IMR-90 (cell line): ENCODE measurements at regions not wholly inside any gene's neighbourhood (a gene's known extent, or its start where the extent isn't known, plus 50 kb on each side); places are given as distances from the start of the nearest gene placed in this dataset.

Source experiments
- ATAC-seq: fragments of 200-7000 bp; cut with Tn5 transposase; 2 replicates; pipeline ENCODE4 v1.9.1; 2020; ENCODE audit warnings: low read depth, mild to moderate bottlenecking, moderate library complexity
- BruUV-seq: library from RNA; stranded (reverse); fragments of 400-500 nt; replicated peaks from 2 replicates; lab custom pipeline; 2021; lab: Mats Ljungman, UMichigan
- CTCF ChIA-PET: fragments of 300-600 bp; formaldehyde crosslinking; extraction: SDS; loops from one replicate; lab custom pipeline; 2021; ENCODE audit warnings: antibody characterized with exemption; lab: Yijun Ruan, JAX
- POLR2A ChIA-PET: fragments of 300-600 bp; sonication (Branson Sonifier 250); formaldehyde crosslinking; loops from one replicate; lab custom pipeline; 2022; ENCODE audit warnings: antibody characterized with exemption; ENCODE audit not compliant: unreplicated experiment; lab: Charles Lee
- DNase-seq: peaks from one replicate; pipeline ENCODE4 v3.0.0; 2013
- H2AFZ ChIP-seq: replicated peaks from 2 replicates; pipeline ENCODE3; 2013; ENCODE audit warnings: low read length, mild to moderate bottlenecking; ENCODE audit not compliant: poor library complexity
- H2AK5ac ChIP-seq: 2 replicates; pipeline ENCODE4 v1.6.1; 2013; ENCODE audit warnings: low read depth, low read length, inconsistent platforms
- H2AK9ac ChIP-seq: replicated peaks from 2 replicates; pipeline ENCODE3; 2013; ENCODE audit warnings: mild to moderate bottlenecking, low read depth, low read length, moderate library complexity; ENCODE audit not compliant: poor library complexity
- H2BK120ac ChIP-seq: 2 replicates; pipeline ENCODE4 v1.6.1; 2013; ENCODE audit warnings: low read depth, low read length, inconsistent platforms
- H2BK15ac ChIP-seq: 3 replicates; pipeline ENCODE4 v1.6.1; 2013; ENCODE audit warnings: low read depth, low read length, inconsistent platforms
- H2BK20ac ChIP-seq: 2 replicates; pipeline ENCODE4 v1.6.1; 2013; ENCODE audit warnings: low read depth, mild to moderate bottlenecking, inconsistent platforms, low read length, moderate library complexity
- H2BK5ac ChIP-seq: 2 replicates; pipeline ENCODE4 v1.6.1; 2013; ENCODE audit warnings: mild to moderate bottlenecking, low read depth, low read length, inconsistent platforms; ENCODE audit not compliant: poor library complexity, severe bottlenecking
- H3K14ac ChIP-seq: replicated peaks from 2 replicates; pipeline ENCODE4 v1.6.1; 2013; ENCODE audit warnings: low read depth, low read length, inconsistent platforms
- H3K18ac ChIP-seq: 2 replicates; pipeline ENCODE4 v1.6.1; 2013; ENCODE audit warnings: low read depth, low read length, control low read depth
- H3K23ac ChIP-seq: 2 replicates; pipeline ENCODE4 v1.6.1; 2013; ENCODE audit warnings: low read depth, low read length, inconsistent platforms
- H3K27ac ChIP-seq: 2 replicates; pipeline ENCODE4 v1.5.1; 2013; ENCODE audit warnings: mild to moderate bottlenecking, control low read depth, low read length; ENCODE audit not compliant: insufficient read depth
- H3K27me3 ChIP-seq: 2 replicates; pipeline ENCODE4 v1.6.1; 2013; ENCODE audit warnings: low read length; ENCODE audit not compliant: control insufficient read depth, insufficient read depth
- H3K36me3 ChIP-seq: 2 replicates; pipeline ENCODE4 v1.6.1; 2013; ENCODE audit warnings: low read length, mixed read lengths; ENCODE audit not compliant: control insufficient read depth, insufficient read depth
- H3K4ac ChIP-seq: 2 replicates; pipeline ENCODE4 v1.6.1; 2013; ENCODE audit warnings: low read depth, low read length, inconsistent platforms
- H3K4me1 ChIP-seq: 2 replicates; pipeline ENCODE4 v1.6.1; 2013; ENCODE audit warnings: low read length, mixed read lengths; ENCODE audit not compliant: control insufficient read depth, insufficient read depth
- H3K4me2 ChIP-seq: 2 replicates; pipeline ENCODE4 v1.6.1; 2013; ENCODE audit warnings: low read depth, mild to moderate bottlenecking, control low read depth, low read length, moderate library complexity
- H3K4me3 ChIP-seq: 2 replicates; pipeline ENCODE4 v1.5.1; 2013; ENCODE audit warnings: low read depth, mild to moderate bottlenecking, control low read depth, low read length, moderate library complexity; ENCODE audit not compliant: insufficient read depth
- H3K56ac ChIP-seq: 2 replicates; pipeline ENCODE4 v1.6.1; 2013; ENCODE audit warnings: low read length, inconsistent platforms; ENCODE audit not compliant: insufficient read depth; ENCODE audit errors: extremely low read depth
- H3K79me1 ChIP-seq, 2 experiments: 2 replicates each; pipeline ENCODE4 v1.6.1; 2013; ENCODE audit warnings: low read length in 2 of 2, inconsistent platforms in 1 of 2, low read depth in 1 of 2
- H3K9ac ChIP-seq: 2 replicates; pipeline ENCODE4 v1.6.1; 2013; ENCODE audit warnings: low read depth, low read length, control low read depth
- H3K9me1 ChIP-seq: 2 replicates; pipeline ENCODE4 v1.6.1; 2013; ENCODE audit warnings: low read length, inconsistent platforms; ENCODE audit not compliant: insufficient read depth
- H3K9me3 ChIP-seq: 2 replicates; pipeline ENCODE4 v1.6.1; 2013; ENCODE audit warnings: low read length; ENCODE audit not compliant: control insufficient read depth, insufficient read depth
- H4K20me1 ChIP-seq: 2 replicates; pipeline ENCODE4 v1.6.1; 2013; ENCODE audit warnings: low read length, inconsistent platforms; ENCODE audit not compliant: insufficient read depth
- H4K5ac ChIP-seq: 2 replicates; pipeline ENCODE4 v1.6.1; 2013; ENCODE audit warnings: mild to moderate bottlenecking, low read depth, low read length, control low read depth
- H4K8ac ChIP-seq, 2 experiments: 2 replicates each; pipeline ENCODE4 v1.6.1; 2013; ENCODE audit warnings: low read depth in 2 of 2, low read length in 2 of 2, control low read depth in 1 of 2, inconsistent platforms in 1 of 2
- H4K91ac ChIP-seq: 2 replicates; pipeline ENCODE4 v1.6.1; 2013; ENCODE audit warnings: low read depth, low read length, inconsistent platforms; ENCODE audit not compliant: insufficient read depth
- BHLHE40 ChIP-seq: fragments of 150-350 bp; IDR thresholded peaks from 2 replicates; pipeline ENCODE4 v1.6.1; 2016; ENCODE audit warnings: mild to moderate bottlenecking, low read depth, low read length
- CEBPB ChIP-seq: IDR thresholded peaks from 2 replicates; pipeline ENCODE4 v1.6.1; 2012; ENCODE audit warnings: low read depth, low read length, improper control_type of control experiment
- CHD1 ChIP-seq: IDR thresholded peaks from 2 replicates; pipeline ENCODE4 v1.6.1; 2012; ENCODE audit warnings: low read depth, low read length, improper control_type of control experiment
- FOS ChIP-seq: fragments of 150-350 bp; IDR thresholded peaks from 2 replicates; pipeline ENCODE4 v1.6.1; 2016; ENCODE audit warnings: low read depth, low read length
- MAFK ChIP-seq: IDR thresholded peaks from 2 replicates; pipeline ENCODE4 v1.6.1; 2012; ENCODE audit warnings: low read depth, low read length, improper control_type of control experiment
- MAZ ChIP-seq: IDR thresholded peaks from 2 replicates; pipeline ENCODE4 v1.6.1; 2012; ENCODE audit warnings: low read depth, mild to moderate bottlenecking, low read length, improper control_type of control experiment, moderate library complexity, borderline replicate concordance
- MXI1 ChIP-seq: IDR thresholded peaks from 2 replicates; pipeline ENCODE4 v1.6.1; 2012; ENCODE audit warnings: low read depth, mild to moderate bottlenecking, low read length, moderate library complexity, borderline replicate concordance
- NFE2L2 ChIP-seq: fragments of 150-350 bp; IDR thresholded peaks from 2 replicates; pipeline ENCODE4 v1.6.1; 2016; ENCODE audit warnings: low read depth, mild to moderate bottlenecking, low read length
- POLR2A ChIP-seq: IDR thresholded peaks from 2 replicates; pipeline ENCODE4 v1.6.1; 2012; ENCODE audit warnings: mild to moderate bottlenecking, low read depth, low read length
- RAD21 ChIP-seq: IDR thresholded peaks from 2 replicates; pipeline ENCODE4 v1.6.1; 2012; ENCODE audit warnings: low read length, improper control_type of control experiment
- RCOR1 ChIP-seq: IDR thresholded peaks from 2 replicates; pipeline ENCODE4 v1.6.1; 2012; ENCODE audit warnings: mild to moderate bottlenecking, low read length, improper control_type of control experiment; ENCODE audit not compliant: insufficient replicate concordance
- RFX5 ChIP-seq: IDR thresholded peaks from 2 replicates; pipeline ENCODE4 v1.8.0; 2012; ENCODE audit warnings: low read depth, mild to moderate bottlenecking, low read length, moderate library complexity
- SMC3 ChIP-seq: fragments of 150-350 bp; IDR thresholded peaks from 2 replicates; pipeline ENCODE4 v1.6.1; 2016; ENCODE audit warnings: low read depth, mild to moderate bottlenecking, antibody characterized with exemption, low read length, moderate library complexity
- WGBS, 2 experiments: methylation state at CpG; one replicate each; pipeline versions ENCODE4 v1.1.5 to v1.1.7; 2013; ENCODE audit warnings: missing lambda C conversion rate in 2 of 2; ENCODE audit not compliant: insufficient read length in 1 of 2; ENCODE audit errors: extremely low coverage in 2 of 2; 5-methylcytosine and 5-hydroxymethylcytosine counted together
- dilution Hi-C: fragments of 300-500 bp; cut with HindIII; formaldehyde crosslinking; loops from one replicate; pipeline ENCODE4 v1.14.3; 2018; ENCODE audit warnings: low sequenced_read_pairs; ENCODE audit not compliant: unreplicated experiment
- in situ Hi-C: fragments of 300-500 bp; cut with MboI; formaldehyde crosslinking; loops from 3 replicates; pipeline ENCODE4 v1.14.3; 2019; ENCODE audit warnings: low sequenced_read_pairs, inconsistent platforms, mixed read lengths
- intact Hi-C: fragments of 100-400 bp; cut with micrococcal nuclease; formaldehyde crosslinking; loops from 2 replicates; pipeline ENCODE4 v1.10.0; 2022
- TF ChIP-seq, protein P1 (sequence below): fragments of 150-350 bp; IDR thresholded peaks from 2 replicates; pipeline ENCODE4 v1.6.1; 2016; ENCODE audit warnings: low read depth, mild to moderate bottlenecking, low read length, moderate library complexity, borderline replicate concordance
- TF ChIP-seq, protein P2 (sequence below): conservative IDR thresholded peaks from 2 replicates; pipeline ENCODE4 v1.5.1; 2012; ENCODE audit warnings: mild to moderate bottlenecking, low read depth, low read length, improper control_type of control experiment
- TF ChIP-seq, protein P3 (sequence below): fragments of 150-350 bp; IDR thresholded peaks from 2 replicates; pipeline ENCODE4 v1.6.1; 2017; ENCODE audit warnings: mild to moderate bottlenecking, antibody characterized with exemption, low read length, low read depth

DNA sequence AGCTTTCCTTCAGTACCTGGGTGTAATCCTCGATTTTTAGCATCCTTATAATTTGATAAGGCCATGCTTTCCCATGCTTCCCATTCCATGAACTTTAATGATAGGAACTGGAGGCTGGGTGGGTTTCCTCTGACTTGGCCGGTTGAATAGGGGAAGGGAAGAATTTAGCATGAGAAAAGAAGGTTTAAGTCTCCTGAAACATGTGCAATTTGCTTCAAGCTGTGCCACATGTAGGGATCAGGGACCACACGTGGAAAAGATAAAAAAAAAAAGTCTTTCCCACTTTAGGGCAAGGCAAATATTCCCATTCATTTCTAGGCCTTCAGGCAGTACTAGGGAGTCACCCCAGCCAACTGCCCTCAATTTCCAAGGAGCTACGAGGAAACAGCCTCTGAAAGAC, 900.3 kb downstream of the DSC3 start:
- H3K9me3 ChIP-seq: peaks cover 14% of the 10 kb centered on the region
- no peak overlapping the region for H3K23ac ChIP-seq
- ATAC-seq (no peak), DNase-seq (no peak)
- no peak for TF ChIP-seq MAZ
- no peak for TF ChIP-seq NFE2L2
- no peak for TF ChIP-seq RCOR1
- TF ChIP-seq, protein P1, sequence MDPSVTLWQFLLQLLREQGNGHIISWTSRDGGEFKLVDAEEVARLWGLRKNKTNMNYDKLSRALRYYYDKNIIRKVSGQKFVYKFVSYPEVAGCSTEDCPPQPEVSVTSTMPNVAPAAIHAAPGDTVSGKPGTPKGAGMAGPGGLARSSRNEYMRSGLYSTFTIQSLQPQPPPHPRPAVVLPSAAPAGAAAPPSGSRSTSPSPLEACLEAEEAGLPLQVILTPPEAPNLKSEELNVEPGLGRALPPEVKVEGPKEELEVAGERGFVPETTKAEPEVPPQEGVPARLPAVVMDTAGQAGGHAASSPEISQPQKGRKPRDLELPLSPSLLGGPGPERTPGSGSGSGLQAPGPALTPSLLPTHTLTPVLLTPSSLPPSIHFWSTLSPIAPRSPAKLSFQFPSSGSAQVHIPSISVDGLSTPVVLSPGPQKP: no peak
- no peak for TF ChIP-seq BHLHE40
- no peak for TF ChIP-seq MAFK
- TF ChIP-seq, protein P2, sequence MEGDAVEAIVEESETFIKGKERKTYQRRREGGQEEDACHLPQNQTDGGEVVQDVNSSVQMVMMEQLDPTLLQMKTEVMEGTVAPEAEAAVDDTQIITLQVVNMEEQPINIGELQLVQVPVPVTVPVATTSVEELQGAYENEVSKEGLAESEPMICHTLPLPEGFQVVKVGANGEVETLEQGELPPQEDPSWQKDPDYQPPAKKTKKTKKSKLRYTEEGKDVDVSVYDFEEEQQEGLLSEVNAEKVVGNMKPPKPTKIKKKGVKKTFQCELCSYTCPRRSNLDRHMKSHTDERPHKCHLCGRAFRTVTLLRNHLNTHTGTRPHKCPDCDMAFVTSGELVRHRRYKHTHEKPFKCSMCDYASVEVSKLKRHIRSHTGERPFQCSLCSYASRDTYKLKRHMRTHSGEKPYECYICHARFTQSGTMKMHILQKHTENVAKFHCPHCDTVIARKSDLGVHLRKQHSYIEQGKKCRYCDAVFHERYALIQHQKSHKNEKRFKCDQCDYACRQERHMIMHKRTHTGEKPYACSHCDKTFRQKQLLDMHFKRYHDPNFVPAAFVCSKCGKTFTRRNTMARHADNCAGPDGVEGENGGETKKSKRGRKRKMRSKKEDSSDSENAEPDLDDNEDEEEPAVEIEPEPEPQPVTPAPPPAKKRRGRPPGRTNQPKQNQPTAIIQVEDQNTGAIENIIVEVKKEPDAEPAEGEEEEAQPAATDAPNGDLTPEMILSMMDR: no peak
- TF ChIP-seq SMC3: no peak
- no peak for TF ChIP-seq RAD21
- no peak for TF ChIP-seq POLR2A
- TF ChIP-seq, protein P3, sequence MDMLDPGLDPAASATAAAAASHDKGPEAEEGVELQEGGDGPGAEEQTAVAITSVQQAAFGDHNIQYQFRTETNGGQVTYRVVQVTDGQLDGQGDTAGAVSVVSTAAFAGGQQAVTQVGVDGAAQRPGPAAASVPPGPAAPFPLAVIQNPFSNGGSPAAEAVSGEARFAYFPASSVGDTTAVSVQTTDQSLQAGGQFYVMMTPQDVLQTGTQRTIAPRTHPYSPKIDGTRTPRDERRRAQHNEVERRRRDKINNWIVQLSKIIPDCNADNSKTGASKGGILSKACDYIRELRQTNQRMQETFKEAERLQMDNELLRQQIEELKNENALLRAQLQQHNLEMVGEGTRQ: no peak
- no peak for TF ChIP-seq CHD1
- no peak for TF ChIP-seq CEBPB
- no peak for TF ChIP-seq MXI1
- no peak for TF ChIP-seq FOS
- TF ChIP-seq RFX5: no peak
- dilution Hi-C loops (no loop called here), intact Hi-C loops (no loop called here), in situ Hi-C loops (no loop called here)
- no peak overlapping the region for H3K27ac ChIP-seq
- no peak overlapping the region for H2BK20ac ChIP-seq
- POLR2A ChIA-PET: no interaction called here
- H3K36me3 ChIP-seq: no peaks in the 10 kb centered on the region
- H3K79me1 ChIP-seq: no peaks in the 10 kb centered on the region
- no peak overlapping the region for H2BK120ac ChIP-seq
- no peak overlapping the region for H2AK5ac ChIP-seq
- no peak overlapping the region for H2BK15ac ChIP-seq
- H3K4me3 ChIP-seq: no peak overlapping the region
- no peak overlapping the region for H4K8ac ChIP-seq
- H3K27me3 ChIP-seq: no peaks in the 10 kb centered on the region
- H4K91ac ChIP-seq: no peak overlapping the region
- no peak overlapping the region for H2AK9ac ChIP-seq
- H4K5ac ChIP-seq: no peak overlapping the region
- no peaks in the 10 kb centered on the region for H3K4me1 ChIP-seq
- no peak overlapping the region for H2AFZ ChIP-seq
- WGBS, 2 experiments: no CpG with 5 or more reads among the region's 4 CpGs
- H3K9ac ChIP-seq: no peak overlapping the region
- no peak overlapping the region for H3K4ac ChIP-seq
- H4K20me1 ChIP-seq: no peaks in the 10 kb centered on the region
- H3K9me1 ChIP-seq: no peaks in the 10 kb centered on the region
- no peak overlapping the region for H3K56ac ChIP-seq
- no peak overlapping the region for H3K4me2 ChIP-seq
- BruUV-seq: no TSS peak
- H3K14ac ChIP-seq: no peak overlapping the region
- CTCF ChIA-PET: interaction anchor here (0.6 kb wide), 1 partner anchor 80 kb away, joined by 7 read pairs; no protein-coding TSS in a partner anchor
- no peak overlapping the region for H2BK5ac ChIP-seq
- H3K18ac ChIP-seq: no peak overlapping the region
